ENCODE measurements at regions not wholly inside any gene's neighbourhood (a gene's known extent, or its start where the extent isn't known, plus 50 kb on each side); places are given as distances from the start of the nearest gene placed in this dataset.
"Not testable (repeated sequence)": the region's sequence is repeated elsewhere in the genome, so short reads cannot be mapped to it uniquely, and the experiment has no call there.

DNA sequence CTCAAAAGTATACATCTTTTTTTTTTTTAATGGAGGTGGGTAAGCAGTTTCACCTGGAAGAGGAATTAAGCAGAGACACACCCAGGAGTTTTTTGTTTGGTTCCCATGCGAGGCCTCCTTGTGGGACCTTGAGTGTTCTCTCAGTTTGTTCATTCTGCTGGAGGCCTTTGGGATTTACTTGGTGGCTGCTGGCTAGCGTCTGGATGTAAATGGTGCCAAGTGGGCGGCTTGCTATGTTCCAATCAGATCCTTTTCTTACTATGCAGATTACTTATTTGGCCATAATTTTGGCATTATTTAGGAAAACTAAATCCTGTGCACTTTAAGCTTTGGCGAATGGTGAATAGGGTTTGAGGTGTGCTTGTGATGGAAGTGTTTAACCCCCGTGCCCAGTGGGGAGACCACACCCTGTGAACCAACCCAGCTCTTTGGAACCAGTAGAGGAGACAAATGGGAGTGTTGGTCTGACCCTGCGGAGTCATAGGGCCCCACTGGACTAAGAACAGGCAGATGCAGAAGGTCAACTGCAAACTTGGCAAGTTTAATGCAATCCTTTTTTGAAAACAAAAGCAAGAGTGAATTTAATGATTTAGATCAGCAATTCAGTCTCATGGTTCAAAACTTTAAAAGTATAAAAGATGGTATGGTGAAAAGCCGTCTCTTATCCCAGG lies 79.4 kb downstream of the EBLN2 start:
- Histone ChIP-seq H3K4me1 (no peaks in the 10 kb centered on the region), H3K4me3 (no peak overlapping the region), H3K27ac (no peak overlapping the region), H3K9me3 (no peaks in the 10 kb centered on the region), H3K27me3 (no peaks in the 10 kb centered on the region), H3K36me3 (no peaks in the 10 kb centered on the region)
- DNase-seq (ENCODE audit: low spot score in 2 of 2): no peak
- intact Hi-C loops (cut with DNase I): no loop called here
- TF ChIP-seq, protein P1, sequence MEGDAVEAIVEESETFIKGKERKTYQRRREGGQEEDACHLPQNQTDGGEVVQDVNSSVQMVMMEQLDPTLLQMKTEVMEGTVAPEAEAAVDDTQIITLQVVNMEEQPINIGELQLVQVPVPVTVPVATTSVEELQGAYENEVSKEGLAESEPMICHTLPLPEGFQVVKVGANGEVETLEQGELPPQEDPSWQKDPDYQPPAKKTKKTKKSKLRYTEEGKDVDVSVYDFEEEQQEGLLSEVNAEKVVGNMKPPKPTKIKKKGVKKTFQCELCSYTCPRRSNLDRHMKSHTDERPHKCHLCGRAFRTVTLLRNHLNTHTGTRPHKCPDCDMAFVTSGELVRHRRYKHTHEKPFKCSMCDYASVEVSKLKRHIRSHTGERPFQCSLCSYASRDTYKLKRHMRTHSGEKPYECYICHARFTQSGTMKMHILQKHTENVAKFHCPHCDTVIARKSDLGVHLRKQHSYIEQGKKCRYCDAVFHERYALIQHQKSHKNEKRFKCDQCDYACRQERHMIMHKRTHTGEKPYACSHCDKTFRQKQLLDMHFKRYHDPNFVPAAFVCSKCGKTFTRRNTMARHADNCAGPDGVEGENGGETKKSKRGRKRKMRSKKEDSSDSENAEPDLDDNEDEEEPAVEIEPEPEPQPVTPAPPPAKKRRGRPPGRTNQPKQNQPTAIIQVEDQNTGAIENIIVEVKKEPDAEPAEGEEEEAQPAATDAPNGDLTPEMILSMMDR (IDR thresholded peaks at IDR 0.05): no peak

DNA sequence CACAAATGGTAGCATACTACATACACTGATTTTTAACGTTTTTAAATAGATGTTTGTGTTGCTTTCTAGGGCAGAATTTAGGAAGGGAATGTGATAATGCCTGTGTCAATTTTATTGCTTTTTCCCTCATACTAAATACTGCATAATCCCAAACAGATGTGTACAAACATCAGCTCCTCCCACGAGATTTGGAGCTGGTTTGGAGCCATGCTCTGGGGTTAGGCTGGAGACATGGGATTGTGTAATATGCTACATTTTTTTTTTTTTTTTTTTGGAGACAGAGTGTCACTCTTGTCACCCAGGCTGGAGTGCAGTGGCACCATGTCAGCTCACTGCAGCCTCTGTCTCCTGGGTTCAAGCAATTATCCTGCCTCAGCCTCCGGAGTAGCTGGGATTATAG lies 80.1 kb downstream of the EBLN2 start:
- H3K27ac ChIP-seq: no peak overlapping the region
- no peak for DNase-seq (ENCODE audit: low spot score in 2 of 2)
- no peaks in the 10 kb centered on the region for H3K27me3 ChIP-seq
- H3K36me3 ChIP-seq: no peaks in the 10 kb centered on the region
- H3K4me3 ChIP-seq: no peak overlapping the region
- H3K4me1 ChIP-seq: no peaks in the 10 kb centered on the region
- no peaks in the 10 kb centered on the region for H3K9me3 ChIP-seq
- TF ChIP-seq, protein P1 (IDR thresholded peaks at IDR 0.05): no peak
- intact Hi-C loops (cut with DNase I): no loop called here

- no peaks in the 10 kb centered on the region for H3K9me3 ChIP-seq
- H3K4me3 ChIP-seq: no peak overlapping the region
- H3K27ac ChIP-seq: no peak overlapping the region
- H3K27me3 ChIP-seq: no peaks in the 10 kb centered on the region
- no peaks in the 10 kb centered on the region for H3K36me3 ChIP-seq
- TF ChIP-seq, protein P1 (IDR thresholded peaks at IDR 0.05): no peak
- intact Hi-C loops (cut with DNase I): no loop called here
- no peak for DNase-seq (ENCODE audit: low spot score in 2 of 2)
- peaks cover 0 to 3% of the 10 kb centered on the region in 2 donors for H3K4me1 ChIP-seq
Measured at GRCh38 chr3:73143401-73143800, 81.9 kb downstream of the EBLN2 start.

GRCh38 chr3:73143821-73144237 lies 82.4 kb downstream of the EBLN2 start:
- Histone ChIP-seq H3K4me1 (peaks cover 0 to 7% of the 10 kb centered on the region in 2 donors), H3K9me3 (no peaks in the 10 kb centered on the region)
- DNase-seq (ENCODE audit: low spot score in 2 of 2): no peak

DNA sequence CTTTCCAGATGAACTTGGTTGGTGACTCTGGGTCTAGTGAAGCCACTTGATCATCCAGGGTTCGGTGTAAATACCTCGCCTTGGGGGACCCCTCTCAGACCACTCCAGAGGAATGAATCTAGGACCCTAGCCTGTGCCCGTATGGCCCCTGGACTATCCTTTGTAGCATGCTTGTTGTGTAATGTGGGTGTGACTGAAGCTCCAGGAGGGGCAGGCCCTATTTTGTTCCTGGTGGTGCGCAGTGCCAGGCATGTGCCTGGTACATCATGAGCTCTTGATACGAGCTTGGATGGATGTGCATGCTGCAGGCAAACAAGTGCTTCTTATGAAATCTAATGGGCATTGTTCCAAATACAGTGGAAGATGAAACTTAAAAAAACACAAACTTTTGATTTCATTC lies 82.8 kb downstream of the EBLN2 start:
- no peaks in the 10 kb centered on the region for H3K27me3 ChIP-seq
- TF ChIP-seq, protein P1 (IDR thresholded peaks at IDR 0.05): no peak
- no peaks in the 10 kb centered on the region for H3K36me3 ChIP-seq
- H3K4me3 ChIP-seq: no peak overlapping the region
- intact Hi-C loops (cut with DNase I): no loop called here
- H3K4me1 ChIP-seq: peaks cover 0 to 7% of the 10 kb centered on the region in 2 donors
- DNase-seq (ENCODE audit: low spot score in 2 of 2): no peak
- H3K9me3 ChIP-seq: no peaks in the 10 kb centered on the region
- no peak overlapping the region for H3K27ac ChIP-seq

More at GRCh38 chr3:73143821-73144237, 82.4 kb downstream of the EBLN2 start:
- Histone ChIP-seq H3K4me3 (no peak overlapping the region), H3K27me3 (no peaks in the 10 kb centered on the region), H3K36me3 (no peaks in the 10 kb centered on the region), H3K27ac (no peak overlapping the region)
- TF ChIP-seq, protein P1 (IDR thresholded peaks at IDR 0.05): no peak
- intact Hi-C loops (cut with DNase I): no loop called here

GRCh38 chr3:73144828-73145227 lies 83.4 kb downstream of the EBLN2 start:
- intact Hi-C loops (cut with DNase I): no loop called here
- Histone ChIP-seq H3K36me3 (no peaks in the 10 kb centered on the region), H3K4me3 (no peak overlapping the region), H3K4me1 (peaks cover 0 to 7% of the 10 kb centered on the region in 2 donors), H3K27me3 (no peaks in the 10 kb centered on the region), H3K9me3 (no peaks in the 10 kb centered on the region), H3K27ac (no peak overlapping the region)
- DNase-seq (ENCODE audit: low spot score in 2 of 2): no peak
- TF ChIP-seq, protein P1 (IDR thresholded peaks at IDR 0.05): no peak

GRCh38 chr3:73147479-73147878 lies 86.0 kb downstream of the EBLN2 start:
- intact Hi-C loops (cut with DNase I); H3K27ac ChIP-seq; H3K9me3 ChIP-seq; DNase-seq (ENCODE audit: low spot score in 2 of 2); H3K36me3 ChIP-seq; H3K4me3 ChIP-seq; H3K4me1 ChIP-seq; H3K27me3 ChIP-seq: not testable (repeated sequence)

All from ascending aorta (tissue), 2 donors.